Keratinocyte (primary cell): ENCODE measurements at regions not wholly inside any gene's neighbourhood (a gene's known extent, or its start where the extent isn't known, plus 50 kb on each side); places are given as distances from the start of the nearest gene placed in this dataset.

Experiments used
- DNase-seq: peaks from one replicate; pipeline ENCODE4 v3.0.0-alpha.2; 2011; ENCODE audit warnings: low read depth, missing footprints, low spot score
- FAIRE-seq: peaks from 2 replicates; lab custom pipeline; 2011; peaks lifted over from hg19 to GRCh38; lab: Jason Lieb, UNC
- H2AFZ ChIP-seq: 2 replicates; pipeline ENCODE4 v1.6.0; 2012; ENCODE audit warnings: low read length, control low read depth, inconsistent platforms; ENCODE audit not compliant: control insufficient read depth
- H3K27ac ChIP-seq: 2 replicates; pipeline ENCODE4 v1.5.1; 2011; ENCODE audit warnings: low read length; ENCODE audit not compliant: control insufficient read depth, insufficient read depth
- H3K27me3 ChIP-seq: 3 replicates; pipeline ENCODE4 v1.6.0; 2011; ENCODE audit warnings: low read length; ENCODE audit not compliant: control insufficient read depth, insufficient read depth; ENCODE audit errors: extremely low read depth
- H3K36me3 ChIP-seq, 2 experiments: 2 replicates in 1 of 2; 3 replicates in 1 of 2; pipeline ENCODE4 v1.5.1; 2011; ENCODE audit warnings: low read length in 2 of 2, mild to moderate bottlenecking in 1 of 2; ENCODE audit not compliant: control insufficient read depth in 2 of 2, insufficient read depth in 2 of 2; ENCODE audit errors: extremely low read depth in 1 of 2
- H3K4me1 ChIP-seq: 3 replicates; pipeline ENCODE4 v1.5.1; 2011; ENCODE audit warnings: low read length; ENCODE audit not compliant: control insufficient read depth, insufficient read depth; ENCODE audit errors: extremely low read depth
- H3K4me2 ChIP-seq: 3 replicates; pipeline ENCODE4 v1.6.0; 2011; ENCODE audit warnings: low read depth, low read length; ENCODE audit not compliant: control insufficient read depth, insufficient read depth; ENCODE audit errors: extremely low read depth
- H3K4me3 ChIP-seq, 3 experiments: fragments of 200-600 bp in 1 of 3; sonication (generic) in 1 of 3; 2 replicates in 2 of 3; 3 replicates in 1 of 3; pipeline ENCODE4 v1.5.1; 2011 to 2016; ENCODE audit warnings: low read length in 3 of 3, mild to moderate bottlenecking in 3 of 3, control low read depth in 2 of 3, inconsistent platforms in 1 of 3, low read depth in 1 of 3, mixed read lengths in 1 of 3, mixed run types in 1 of 3, moderate library complexity in 1 of 3; ENCODE audit not compliant: control insufficient read depth in 2 of 3, insufficient read depth in 2 of 3; ENCODE audit errors: extremely low read depth in 1 of 3
- H3K79me2 ChIP-seq: 2 replicates; pipeline ENCODE4 v1.6.0; 2012; ENCODE audit warnings: low read length; ENCODE audit not compliant: control insufficient read depth, insufficient read depth
- H3K9ac ChIP-seq: 3 replicates; pipeline ENCODE4 v1.6.0; 2011; ENCODE audit warnings: low read length; ENCODE audit not compliant: control insufficient read depth, insufficient read depth; ENCODE audit errors: extremely low read depth
- H3K9me1 ChIP-seq: 3 replicates; pipeline ENCODE4 v1.6.0; 2011; ENCODE audit warnings: low read length; ENCODE audit not compliant: control insufficient read depth, insufficient read depth; ENCODE audit errors: extremely low read depth
- H3K9me3 ChIP-seq: 2 replicates; pipeline ENCODE4 v1.5.1; 2012; ENCODE audit warnings: low read depth, low read length; ENCODE audit not compliant: control insufficient read depth
- H4K20me1 ChIP-seq: 3 replicates; pipeline ENCODE4 v1.6.0; 2011; ENCODE audit warnings: low read length; ENCODE audit not compliant: control insufficient read depth, insufficient read depth; ENCODE audit errors: extremely low read depth
- EZH2 ChIP-seq: IDR thresholded peaks from one replicate; pipeline ENCODE4 v1.6.1; 2012; ENCODE audit warnings: inconsistent platforms, mild to moderate bottlenecking, low read length, moderate library complexity
- dilution Hi-C: fragments of 300-500 bp; cut with MboI; formaldehyde crosslinking; loops from one replicate; pipeline ENCODE4 v1.7.0; 2020; ENCODE audit warnings: low sequenced_read_pairs; ENCODE audit not compliant: extremely low pct_ligation_motif_present
- TF ChIP-seq, protein P1 (sequence below), 3 experiments: IDR thresholded peaks in 1 of 3; conservative IDR thresholded peaks in 1 of 3; optimal IDR thresholded peaks in 1 of 3; 2 replicates in 2 of 3; 3 replicates in 1 of 3; pipeline versions ENCODE3 to v1.5.1; 2011; ENCODE audit warnings: low read length in 3 of 3, mild to moderate bottlenecking in 3 of 3, moderate library complexity in 2 of 3, control low read depth in 1 of 3, inconsistent platforms in 1 of 3; ENCODE audit not compliant: insufficient read depth in 2 of 3; ENCODE audit errors: extremely low read depth in 1 of 3

GRCh38 chr10:78619115-78619851 is 449.5 kb upstream of the ZMIZ1 start:
- Histone ChIP-seq H3K4me2 (no peak overlapping the region), H3K4me3 (no peak overlapping the region), H3K9me3 (no peaks in the 10 kb centered on the region), H3K27me3 (peaks cover 4% of the 10 kb centered on the region), H3K4me1 (no peaks in the 10 kb centered on the region), H4K20me1 (no peaks in the 10 kb centered on the region), H3K9ac (no peak overlapping the region), H2AFZ (no peak overlapping the region), H3K36me3 (no peaks in the 10 kb centered on the region), H3K79me2 (no peaks in the 10 kb centered on the region), H3K9me1 (no peaks in the 10 kb centered on the region), H3K27ac (no peak overlapping the region)
- TF ChIP-seq, protein P1, sequence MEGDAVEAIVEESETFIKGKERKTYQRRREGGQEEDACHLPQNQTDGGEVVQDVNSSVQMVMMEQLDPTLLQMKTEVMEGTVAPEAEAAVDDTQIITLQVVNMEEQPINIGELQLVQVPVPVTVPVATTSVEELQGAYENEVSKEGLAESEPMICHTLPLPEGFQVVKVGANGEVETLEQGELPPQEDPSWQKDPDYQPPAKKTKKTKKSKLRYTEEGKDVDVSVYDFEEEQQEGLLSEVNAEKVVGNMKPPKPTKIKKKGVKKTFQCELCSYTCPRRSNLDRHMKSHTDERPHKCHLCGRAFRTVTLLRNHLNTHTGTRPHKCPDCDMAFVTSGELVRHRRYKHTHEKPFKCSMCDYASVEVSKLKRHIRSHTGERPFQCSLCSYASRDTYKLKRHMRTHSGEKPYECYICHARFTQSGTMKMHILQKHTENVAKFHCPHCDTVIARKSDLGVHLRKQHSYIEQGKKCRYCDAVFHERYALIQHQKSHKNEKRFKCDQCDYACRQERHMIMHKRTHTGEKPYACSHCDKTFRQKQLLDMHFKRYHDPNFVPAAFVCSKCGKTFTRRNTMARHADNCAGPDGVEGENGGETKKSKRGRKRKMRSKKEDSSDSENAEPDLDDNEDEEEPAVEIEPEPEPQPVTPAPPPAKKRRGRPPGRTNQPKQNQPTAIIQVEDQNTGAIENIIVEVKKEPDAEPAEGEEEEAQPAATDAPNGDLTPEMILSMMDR (optimal IDR thresholded peaks at IDR 0.05 in 1 of 3, IDR thresholded peaks at IDR 0.05 in 1 of 3, conservative IDR thresholded peaks at IDR 0.05 in 1 of 3; ENCODE audit: extremely low read depth in 1 of 3, insufficient read depth in 2 of 3, low read length in 3 of 3) = no peak
- TF ChIP-seq EZH2 = no peak
- dilution Hi-C loops = no loop called here
- DNase-seq (no peak), FAIRE-seq (no peak)

DNA sequence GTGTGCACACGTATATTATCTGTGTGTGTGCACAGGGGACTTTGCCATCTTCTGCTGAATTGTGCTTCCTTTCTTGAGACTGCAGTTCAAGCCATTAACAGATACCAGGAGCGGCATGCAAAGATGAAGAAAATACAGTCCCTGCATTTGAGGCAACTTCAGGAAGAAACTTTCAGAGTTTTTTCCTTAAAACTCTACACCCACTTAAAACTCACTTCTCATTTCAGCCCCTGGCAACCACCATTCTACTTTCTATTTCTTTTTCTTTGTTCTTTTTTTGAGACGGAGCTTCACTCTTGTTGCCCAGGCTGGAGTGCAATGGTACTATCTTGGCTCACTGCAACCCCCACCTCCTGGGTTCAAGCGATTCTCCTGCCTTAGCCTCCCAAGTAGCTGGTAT is 448.9 kb upstream of the ZMIZ1 start:
- FAIRE-seq (no peak), DNase-seq (no peak)
- H3K27me3 ChIP-seq = peaks cover 4% of the 10 kb centered on the region
- H3K79me2 ChIP-seq = no peaks in the 10 kb centered on the region
- no peaks in the 10 kb centered on the region for H3K9me1 ChIP-seq
- no peaks in the 10 kb centered on the region for H3K4me1 ChIP-seq
- H3K4me2 ChIP-seq = no peak overlapping the region
- dilution Hi-C loops = no loop called here
- H4K20me1 ChIP-seq = no peaks in the 10 kb centered on the region
- no peak overlapping the region for H3K9ac ChIP-seq
- H3K9me3 ChIP-seq = no peaks in the 10 kb centered on the region
- no peak overlapping the region for H3K4me3 ChIP-seq
- TF ChIP-seq EZH2 = no peak
- TF ChIP-seq, protein P1 (optimal IDR thresholded peaks at IDR 0.05 in 1 of 3, IDR thresholded peaks at IDR 0.05 in 1 of 3, conservative IDR thresholded peaks at IDR 0.05 in 1 of 3; ENCODE audit: extremely low read depth in 1 of 3, insufficient read depth in 2 of 3, low read length in 3 of 3) = no peak
- H3K36me3 ChIP-seq = no peaks in the 10 kb centered on the region
- no peak overlapping the region for H2AFZ ChIP-seq
- H3K27ac ChIP-seq = no peak overlapping the region
